ENCODE measurements at regions not wholly inside any gene's neighbourhood (a gene's known extent, or its start where the extent isn't known, plus 50 kb on each side); places are given as distances from the start of the nearest gene placed in this dataset.

GRCh38 chr17:27216836-27217235, 77.1 kb upstream of the WSB1 start:
- DNase-seq = no peak

- DNase-seq = no peak
Observed at GRCh38 chr17:27217631-27218030, 76.3 kb upstream of the WSB1 start.

- DNase-seq = no peak
Observed at GRCh38 chr17:27218041-27218440, 75.9 kb upstream of the WSB1 start.

DNA sequence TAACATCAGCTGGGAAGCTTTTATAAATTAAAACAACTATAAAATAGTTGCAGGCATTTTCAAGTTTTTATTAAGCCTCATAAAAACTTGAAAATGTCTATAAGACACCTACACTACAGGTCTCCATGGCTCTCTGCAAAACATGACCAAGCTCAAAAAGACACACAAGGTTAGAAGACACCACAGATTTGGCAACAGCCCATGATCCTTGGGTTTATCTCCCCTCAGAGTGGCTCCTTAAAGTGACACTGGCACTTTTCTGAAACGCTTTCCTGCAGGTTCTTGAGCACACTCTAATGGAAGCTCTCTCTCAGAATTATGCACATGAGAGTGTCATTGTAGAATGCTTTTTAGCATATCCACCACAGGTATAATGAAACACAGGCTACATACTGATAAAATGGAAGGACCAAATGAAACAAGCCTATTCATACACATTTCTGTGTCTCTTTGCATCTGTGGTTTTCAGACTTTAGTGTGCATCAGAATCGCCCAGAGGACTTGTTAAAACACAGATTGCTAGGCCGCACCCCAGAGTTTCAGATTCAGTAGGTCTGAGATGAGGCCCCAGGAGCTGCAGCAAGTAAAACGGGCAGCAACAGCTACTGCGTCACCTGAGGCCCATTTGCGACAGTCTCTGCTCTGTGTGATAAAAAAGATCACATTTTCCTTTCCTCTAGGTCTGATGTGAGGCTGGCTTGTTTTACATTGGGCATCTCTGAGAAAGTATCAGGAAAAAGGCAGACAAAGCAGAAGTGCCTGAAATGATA, 75.0 kb upstream of the WSB1 start:
- DNase-seq = peak; percentile 9

GRCh38 chr17:27222515-27222914, 71.4 kb upstream of the WSB1 start:
- DNase-seq = no peak

DNA sequence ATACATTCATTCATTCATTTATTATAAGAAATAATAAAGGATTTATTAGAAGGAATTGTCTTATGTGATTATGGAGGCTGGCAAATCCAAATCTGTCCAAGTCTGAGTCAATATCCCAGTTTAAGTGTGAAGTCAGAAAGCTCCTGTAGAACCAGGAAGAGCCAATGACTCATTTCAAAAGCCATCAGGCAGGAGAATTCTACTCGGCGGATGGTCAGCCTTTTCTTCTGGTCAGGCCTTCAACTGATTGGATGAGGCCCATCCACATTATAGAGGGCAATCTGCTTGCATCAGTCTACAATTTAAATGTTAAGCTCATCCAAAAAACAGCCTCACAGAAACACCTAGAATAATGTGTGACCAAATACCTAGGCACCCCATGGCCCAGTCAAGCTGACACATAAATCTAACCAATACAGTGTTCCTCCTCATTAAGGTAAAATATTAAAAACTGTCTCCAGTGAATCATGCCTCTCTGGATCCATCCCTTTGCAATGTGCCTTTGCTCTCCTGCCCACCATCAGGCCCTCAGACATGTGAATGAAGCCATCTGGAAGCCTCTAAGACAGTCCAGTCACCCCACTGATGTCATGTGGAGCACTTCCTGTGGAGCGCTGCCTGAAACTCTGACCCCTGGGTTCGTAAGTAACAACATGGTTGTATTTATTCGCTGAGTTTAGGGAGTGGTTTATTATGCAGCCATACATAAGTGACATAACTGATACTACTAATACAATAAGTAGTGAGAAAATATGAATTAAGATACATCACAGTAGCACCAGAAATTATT, 69.2 kb upstream of the WSB1 start:
- DNase-seq = no peak

GRCh38 chr17:27226611-27227230, 67.2 kb upstream of the WSB1 start:
- DNase-seq = no peak

DNA sequence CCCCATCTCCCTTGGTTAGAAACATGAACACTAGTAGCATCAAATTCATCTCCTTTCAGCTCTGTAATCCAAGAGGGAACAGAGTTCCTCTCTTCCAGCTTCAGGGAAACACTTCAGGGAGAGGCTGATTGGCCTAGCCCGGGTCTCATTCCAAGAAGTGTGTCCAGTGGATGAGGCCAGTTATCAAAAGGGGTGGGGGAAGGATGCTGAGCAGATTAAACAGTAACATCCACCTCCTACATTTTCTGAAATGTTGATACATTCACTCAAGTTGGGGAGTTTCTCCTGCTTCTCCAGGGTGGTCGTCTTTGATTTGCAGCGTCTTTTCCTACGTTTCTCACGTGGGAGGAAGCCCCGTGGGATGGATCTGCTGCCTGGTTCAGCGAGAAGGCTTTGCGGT, 62.9 kb upstream of the WSB1 start:
- DNase-seq = no peak

- no peak for DNase-seq
Observed at GRCh38 chr17:27232328-27232727, 61.6 kb upstream of the WSB1 start.

DNA sequence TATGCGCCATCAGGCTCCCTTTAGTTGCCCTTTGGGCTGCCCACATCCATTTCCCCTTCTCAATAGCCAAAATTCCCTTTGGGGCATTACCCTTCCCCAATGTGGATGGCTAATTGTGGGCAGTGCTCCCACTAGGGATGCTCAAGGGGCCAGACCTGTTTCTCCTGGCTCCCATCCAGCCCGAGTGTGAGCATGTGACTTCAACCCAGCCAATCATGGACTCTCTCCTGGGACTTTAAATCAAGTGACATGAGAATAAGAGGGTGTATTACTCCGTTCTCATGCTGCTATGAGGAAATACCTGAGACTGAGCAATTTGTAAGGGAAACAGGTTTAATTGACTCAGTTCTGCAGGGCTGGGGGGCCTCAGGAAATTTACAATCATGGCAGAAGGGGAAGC, 60.9 kb upstream of the WSB1 start:
- no peak for DNase-seq

GRCh38 chr17:27233776-27234175, 60.1 kb upstream of the WSB1 start:
- no peak for DNase-seq

DNA sequence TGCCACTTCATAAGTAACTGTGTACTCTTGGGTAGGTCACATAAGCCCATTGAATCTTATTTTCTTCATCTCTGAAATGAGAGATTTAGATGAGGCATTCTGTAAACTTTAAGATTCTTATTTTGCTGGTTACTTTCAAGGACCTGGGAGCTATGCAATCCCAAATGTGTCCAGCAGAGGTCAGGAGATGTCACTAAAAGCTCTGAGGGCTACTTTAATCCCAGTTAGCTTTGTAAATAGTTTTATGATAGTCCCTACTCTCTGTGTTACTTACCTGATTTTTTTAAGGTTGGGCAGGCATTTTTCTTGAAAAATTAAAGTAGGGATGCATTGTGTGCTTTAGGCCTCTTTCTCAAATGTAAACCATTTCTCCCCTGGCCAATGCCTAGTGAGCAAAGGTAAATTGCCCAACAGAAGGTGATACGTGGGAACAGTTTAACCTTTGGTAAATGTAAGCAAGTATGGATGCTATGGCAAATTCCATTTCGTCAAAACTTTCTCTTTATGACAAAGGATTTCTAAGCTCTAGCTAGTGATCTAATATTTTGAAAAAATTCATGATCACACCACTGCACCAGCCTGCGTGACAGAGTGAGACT, 57.1 kb upstream of the WSB1 start:
- peak; percentile 78 for DNase-seq

DNA sequence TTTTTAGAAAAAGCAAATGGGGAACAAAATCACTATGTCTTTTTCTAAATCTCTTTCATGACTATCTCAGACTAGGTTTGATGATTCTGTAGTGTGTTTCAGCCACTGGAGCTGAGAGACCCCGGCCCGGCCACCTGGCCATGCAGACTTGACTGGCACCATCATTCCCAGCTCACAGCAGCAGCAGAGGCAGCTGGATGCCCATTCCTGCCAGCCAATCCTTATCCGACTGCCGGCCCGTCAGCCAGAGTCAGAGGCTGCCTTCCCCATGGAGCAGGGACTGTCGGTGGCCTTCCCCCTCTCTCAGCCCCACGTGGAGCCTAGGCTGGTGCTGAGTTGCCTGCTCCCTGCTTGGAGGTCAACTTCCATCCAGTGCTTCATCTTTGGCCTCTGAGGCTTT, 56.0 kb upstream of the WSB1 start:
- DNase-seq = no peak

DNA sequence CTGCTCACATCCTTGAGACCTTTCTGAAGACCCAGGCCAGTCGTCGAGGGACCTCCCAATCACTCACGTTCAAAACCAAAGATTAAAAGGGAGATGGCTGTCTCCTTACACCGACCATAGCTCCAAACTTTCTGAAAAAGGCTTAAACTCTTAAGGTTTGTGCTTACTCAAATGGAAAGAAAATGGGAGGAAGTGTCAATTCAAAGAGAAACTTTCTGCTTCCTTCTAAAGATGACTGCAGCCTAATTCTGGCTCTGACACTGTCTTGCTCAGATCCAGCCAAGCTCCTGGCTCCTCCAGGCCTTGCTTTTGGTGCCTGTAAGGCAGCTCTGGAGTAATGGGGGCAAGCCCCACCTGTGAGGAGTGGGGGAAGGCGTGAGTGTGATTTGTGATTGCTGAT, 54.9 kb upstream of the WSB1 start:
- no peak for DNase-seq

GRCh38 chr17:27239584-27239983, 54.3 kb upstream of the WSB1 start:
- DNase-seq = no peak

DNA sequence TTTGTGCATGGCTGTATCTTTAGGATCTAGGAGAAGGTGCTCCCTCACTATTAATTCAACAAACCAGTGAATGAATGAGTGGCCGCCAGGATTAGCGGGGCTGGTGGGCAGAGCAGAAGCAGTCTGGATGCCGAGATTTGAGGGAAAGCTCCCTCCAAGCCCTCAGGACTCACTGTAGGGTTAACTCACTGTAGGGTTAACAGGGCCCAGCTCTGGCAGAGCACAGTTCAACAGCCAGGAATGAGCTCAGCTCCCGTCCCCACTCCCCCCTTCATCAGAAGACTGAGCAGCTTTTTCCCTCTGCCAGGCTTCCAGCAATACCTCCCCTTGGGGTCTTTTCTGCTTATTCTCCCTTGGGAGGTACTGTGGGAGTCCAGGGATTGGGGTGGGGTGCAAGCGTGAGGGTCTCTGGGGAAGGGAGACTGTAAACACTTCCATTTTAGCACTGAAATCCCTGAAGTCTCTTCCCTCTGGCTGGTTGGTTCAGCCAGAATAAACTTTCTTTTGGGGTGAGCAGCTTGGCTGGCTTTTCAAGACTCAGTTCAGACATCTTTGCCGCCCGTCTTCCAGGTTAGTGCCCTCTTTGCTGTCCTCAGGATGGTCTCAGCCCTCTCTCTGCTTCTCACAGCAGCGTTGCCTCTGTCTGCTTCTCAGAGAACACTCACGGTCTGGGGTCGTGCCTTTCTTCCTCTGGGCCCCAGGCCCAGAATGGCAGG, 53.7 kb upstream of the WSB1 start:
- DNase-seq = no peak

- no peak for DNase-seq
Observed at GRCh38 chr17:27240802-27241155, 53.1 kb upstream of the WSB1 start.

DNA sequence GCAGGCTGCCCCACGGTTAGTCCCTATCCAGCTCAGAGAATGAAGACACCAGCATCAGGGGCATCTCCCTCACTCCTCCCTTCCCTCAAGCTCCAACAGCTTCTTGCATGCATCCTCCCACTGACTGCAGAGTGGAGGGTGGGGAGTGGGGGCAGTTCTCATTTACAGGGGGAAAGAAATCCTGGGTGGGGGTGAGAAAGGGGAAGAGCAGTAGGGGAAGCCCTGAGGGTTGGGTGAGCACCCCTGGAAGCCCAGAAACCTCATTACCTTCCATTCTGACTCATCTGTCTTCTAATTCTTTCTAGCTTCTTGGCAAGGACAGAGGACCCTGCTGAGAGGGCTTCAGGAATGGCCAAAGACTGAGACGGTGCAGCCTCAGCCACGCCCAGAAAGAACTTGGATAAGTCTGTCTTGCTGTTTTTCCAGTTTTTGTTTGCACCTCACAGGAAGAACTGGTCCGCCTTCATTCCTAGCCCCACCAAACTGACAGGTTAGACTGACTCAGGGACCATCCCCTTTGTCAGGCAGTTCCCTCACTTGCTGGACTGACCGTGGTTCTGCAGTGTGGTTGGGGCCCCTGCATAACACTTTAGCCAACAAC, 52.5 kb upstream of the WSB1 start:
- no peak for DNase-seq

GRCh38 chr17:27242951-27243350, 51.0 kb upstream of the WSB1 start:
- no peak for DNase-seq

DNA sequence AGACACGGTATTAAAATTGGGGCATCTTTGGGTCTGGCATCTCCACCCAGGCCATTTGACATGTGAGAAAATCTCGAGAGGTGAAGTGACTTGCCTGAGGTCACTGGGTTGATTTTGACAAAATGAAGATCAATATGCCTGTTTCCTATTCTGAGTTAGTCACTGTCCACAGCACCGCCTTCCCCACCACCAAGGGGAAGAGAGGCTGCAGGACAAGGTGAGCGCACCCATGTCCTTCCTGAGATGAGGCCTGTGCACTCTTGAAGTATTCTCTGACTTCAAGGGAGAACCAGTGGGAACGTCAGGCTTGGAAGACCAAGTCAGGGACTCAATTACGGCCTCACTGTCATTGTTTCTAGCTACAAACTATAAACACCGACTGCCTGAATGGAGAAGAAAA, 49.9 kb upstream of the WSB1 start:
- DNase-seq = no peak

All from activated naive CD4-positive, alpha-beta T cell treated with Interleukin-2 at 50 U/mL for 16 hours (primary cell).